ENCODE measurements at regions not wholly inside any gene's neighbourhood (a gene's known extent, or its start where the extent isn't known, plus 50 kb on each side); places are given as distances from the start of the nearest gene placed in this dataset.

- no peak for TF ChIP-seq CTCF (IDR thresholded peaks at IDR 0.05 in 8 of 11, conservative IDR thresholded peaks at IDR 0.05 in 3 of 11)
- TF ChIP-seq POLR2AphosphoS5 (IDR thresholded peaks at IDR 0.05): no peak
- no peak for TF ChIP-seq POLR2A (IDR thresholded peaks at IDR 0.05)
These were observed 65.7 kb upstream of the PPM1B start for GRCh38 chr2:44102790-44103562.
